ENCODE measurements at regions not wholly inside any gene's neighbourhood (a gene's known extent, or its start where the extent isn't known, plus 50 kb on each side); places are given as distances from the start of the nearest gene placed in this dataset.

GRCh38 chr13:54210397-54211049, 1181.9 kb downstream of the OLFM4 start:
- TF ChIP-seq CTCF (conservative IDR thresholded peaks at IDR 0.05; ENCODE audit: low read depth, low read length) (no peak), EZH2 (IDR thresholded peaks at IDR 0.05; ENCODE audit: borderline replicate concordance, low read depth, low read length, poor library complexity, severe bottlenecking) (no peak)
- ChIA-PET POLR2A (ENCODE audit: low non-redundant PET) (no interaction called here), CTCF (no interaction called here)
- DNase-seq (ENCODE audit: low spot score): no peak
- H3K27ac ChIP-seq (ENCODE audit: low read depth, low read length, poor library complexity, severe bottlenecking): no peak overlapping the region
- H3K36me3 ChIP-seq (ENCODE audit: insufficient read depth, low read length, poor library complexity, severe bottlenecking): no peaks in the 10 kb centered on the region
- no peak overlapping the region for H3K4me3 ChIP-seq (ENCODE audit: low read depth, low read length, poor library complexity, severe bottlenecking)
- intact Hi-C loops (cut with micrococcal nuclease; ENCODE audit: unreplicated experiment): no loop called here
- no peaks in the 10 kb centered on the region for H3K27me3 ChIP-seq (replicated peaks; ENCODE audit: insufficient read depth, low read depth, low read length, poor library complexity)
- no TSS peak for BruUV-seq (replicated peaks)
- H3K9me3 ChIP-seq (ENCODE audit: low read depth, low read length, poor library complexity, severe bottlenecking): no peaks in the 10 kb centered on the region
- H3K4me1 ChIP-seq (ENCODE audit: insufficient read depth, low read length, poor library complexity, severe bottlenecking): no peaks in the 10 kb centered on the region

DNA sequence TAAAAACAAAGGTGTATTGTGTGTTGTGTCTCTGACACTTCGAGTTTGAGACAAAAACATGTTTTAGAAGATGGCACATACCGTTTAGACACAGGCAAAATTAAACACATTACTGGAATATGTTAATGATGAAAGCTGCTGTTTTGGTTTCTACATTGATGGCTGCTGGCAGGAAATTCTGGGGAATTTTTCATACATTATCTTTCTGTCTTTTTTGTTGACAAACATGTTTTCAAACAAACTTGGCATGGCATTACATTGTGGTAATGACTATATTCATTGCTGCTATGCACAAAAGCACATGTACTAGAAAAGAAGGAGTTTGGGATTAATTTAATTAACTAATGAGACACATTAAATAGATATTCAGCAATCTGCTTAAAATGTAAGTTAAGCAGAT, 1187.6 kb downstream of the OLFM4 start:
- Histone ChIP-seq H3K4me3 (ENCODE audit: low read depth, low read length, poor library complexity, severe bottlenecking) (no peak overlapping the region), H3K9me3 (ENCODE audit: low read depth, low read length, poor library complexity, severe bottlenecking) (no peaks in the 10 kb centered on the region), H3K27ac (ENCODE audit: low read depth, low read length, poor library complexity, severe bottlenecking) (no peak overlapping the region), H3K27me3 (replicated peaks; ENCODE audit: insufficient read depth, low read depth, low read length, poor library complexity) (no peaks in the 10 kb centered on the region), H3K4me1 (ENCODE audit: insufficient read depth, low read length, poor library complexity, severe bottlenecking) (no peaks in the 10 kb centered on the region), H3K36me3 (ENCODE audit: insufficient read depth, low read length, poor library complexity, severe bottlenecking) (no peaks in the 10 kb centered on the region)
- TF ChIP-seq CTCF (conservative IDR thresholded peaks at IDR 0.05; ENCODE audit: low read depth, low read length): no peak
- TF ChIP-seq EZH2 (IDR thresholded peaks at IDR 0.05; ENCODE audit: borderline replicate concordance, low read depth, low read length, poor library complexity, severe bottlenecking): no peak
- POLR2A ChIA-PET (ENCODE audit: low non-redundant PET): no interaction called here
- no peak for DNase-seq (ENCODE audit: low spot score)
- no TSS peak for BruUV-seq (replicated peaks)
- intact Hi-C loops (cut with micrococcal nuclease; ENCODE audit: unreplicated experiment): no loop called here
- CTCF ChIA-PET: no interaction called here

DNA sequence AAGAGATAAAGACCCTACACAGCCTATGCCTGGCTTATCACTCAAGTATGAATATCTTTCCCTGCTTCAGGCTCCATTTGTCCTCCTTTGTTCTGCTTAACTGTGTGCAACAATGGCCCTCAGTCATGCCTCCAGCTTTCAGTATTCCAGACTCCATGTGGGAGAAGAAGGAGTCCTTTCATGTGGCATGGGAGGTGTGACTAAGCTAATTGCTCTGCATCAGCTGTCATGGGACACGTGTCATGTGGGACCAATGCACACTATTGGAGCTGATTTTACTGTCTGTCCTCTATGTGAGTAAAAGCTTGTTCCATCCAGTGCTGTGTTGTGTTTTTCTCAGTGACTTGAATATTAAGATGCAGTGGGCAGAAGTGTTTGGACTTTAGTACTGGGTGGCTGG, 1198.3 kb downstream of the OLFM4 start:
- CTCF ChIA-PET: no interaction called here

More for the DNA sequence above, 1198.3 kb downstream of the OLFM4 start:
- no peak for TF ChIP-seq CTCF (conservative IDR thresholded peaks at IDR 0.05; ENCODE audit: low read depth, low read length)
- TF ChIP-seq EZH2 (IDR thresholded peaks at IDR 0.05; ENCODE audit: borderline replicate concordance, low read depth, low read length, poor library complexity, severe bottlenecking): no peak
- no peaks in the 10 kb centered on the region for H3K9me3 ChIP-seq (ENCODE audit: low read depth, low read length, poor library complexity, severe bottlenecking)
- no peak overlapping the region for H3K27ac ChIP-seq (ENCODE audit: low read depth, low read length, poor library complexity, severe bottlenecking)
- no peak for DNase-seq (ENCODE audit: low spot score)
- no peak overlapping the region for H3K4me3 ChIP-seq (ENCODE audit: low read depth, low read length, poor library complexity, severe bottlenecking)
- no peaks in the 10 kb centered on the region for H3K27me3 ChIP-seq (replicated peaks; ENCODE audit: insufficient read depth, low read depth, low read length, poor library complexity)
- H3K36me3 ChIP-seq (ENCODE audit: insufficient read depth, low read length, poor library complexity, severe bottlenecking): no peaks in the 10 kb centered on the region
- POLR2A ChIA-PET (ENCODE audit: low non-redundant PET): no interaction called here
- intact Hi-C loops (cut with micrococcal nuclease; ENCODE audit: unreplicated experiment): no loop called here
- H3K4me1 ChIP-seq (ENCODE audit: insufficient read depth, low read length, poor library complexity, severe bottlenecking): no peaks in the 10 kb centered on the region
- no TSS peak for BruUV-seq (replicated peaks)
